ENCODE measurements at regions not wholly inside any gene's neighbourhood (a gene's known extent, or its start where the extent isn't known, plus 50 kb on each side); places are given as distances from the start of the nearest gene placed in this dataset.

DNA sequence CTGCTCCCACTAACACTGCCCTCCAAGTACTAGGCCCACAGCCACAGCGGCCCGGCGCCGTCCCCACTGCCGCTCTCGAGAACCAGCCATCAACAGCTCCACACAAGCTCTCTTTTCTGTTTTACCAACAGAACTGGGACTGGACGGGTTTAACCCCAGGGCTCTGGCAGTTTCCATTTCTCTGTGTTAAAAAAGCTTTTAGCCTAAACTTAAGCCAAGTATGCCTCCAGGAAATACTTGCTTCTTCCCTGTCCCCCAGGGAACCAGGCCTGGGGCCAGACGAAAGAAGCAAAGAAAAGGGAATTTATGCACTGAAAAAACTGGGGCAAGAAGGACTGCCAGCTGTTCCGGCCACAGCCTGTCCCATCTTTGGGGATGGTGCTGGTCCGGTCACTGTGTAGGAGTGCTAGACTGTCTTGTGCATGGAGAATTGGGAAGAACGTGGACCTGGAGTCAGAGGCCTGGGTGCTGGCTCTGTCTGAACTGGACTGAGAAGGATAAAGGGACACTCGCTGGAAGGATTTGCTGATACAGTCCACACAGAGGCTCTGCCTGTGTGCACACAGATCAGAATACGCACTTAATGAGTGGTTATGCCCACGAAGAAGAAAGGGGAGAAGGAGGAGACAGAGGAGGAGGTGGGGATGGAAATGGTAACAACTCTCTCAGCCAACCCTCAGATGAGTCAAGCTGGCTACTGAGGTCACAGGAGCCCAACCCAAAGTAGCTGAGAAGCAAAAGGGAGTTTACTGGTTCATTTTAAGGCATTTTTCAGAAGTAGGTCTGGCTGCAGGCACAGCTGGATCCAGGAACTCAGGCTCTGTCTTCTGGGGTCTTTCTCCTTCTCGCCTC lies 254.4 kb upstream of the PMEPA1 start (continued):
- TF ChIP-seq YY1 (IDR thresholded peaks at IDR 0.05; ENCODE audit: extremely low read depth, insufficient replicate concordance, low read depth, low read length) = no peak
- no peak for TF ChIP-seq RAD21 (IDR thresholded peaks at IDR 0.05; ENCODE audit: low read depth)
- TF ChIP-seq POLR2AphosphoS5 (IDR thresholded peaks at IDR 0.05; ENCODE audit: low read depth, low read length) = no peak
- TF ChIP-seq ELF1 (IDR thresholded peaks at IDR 0.05; ENCODE audit: borderline replicate concordance, low read depth) = no peak

DNA sequence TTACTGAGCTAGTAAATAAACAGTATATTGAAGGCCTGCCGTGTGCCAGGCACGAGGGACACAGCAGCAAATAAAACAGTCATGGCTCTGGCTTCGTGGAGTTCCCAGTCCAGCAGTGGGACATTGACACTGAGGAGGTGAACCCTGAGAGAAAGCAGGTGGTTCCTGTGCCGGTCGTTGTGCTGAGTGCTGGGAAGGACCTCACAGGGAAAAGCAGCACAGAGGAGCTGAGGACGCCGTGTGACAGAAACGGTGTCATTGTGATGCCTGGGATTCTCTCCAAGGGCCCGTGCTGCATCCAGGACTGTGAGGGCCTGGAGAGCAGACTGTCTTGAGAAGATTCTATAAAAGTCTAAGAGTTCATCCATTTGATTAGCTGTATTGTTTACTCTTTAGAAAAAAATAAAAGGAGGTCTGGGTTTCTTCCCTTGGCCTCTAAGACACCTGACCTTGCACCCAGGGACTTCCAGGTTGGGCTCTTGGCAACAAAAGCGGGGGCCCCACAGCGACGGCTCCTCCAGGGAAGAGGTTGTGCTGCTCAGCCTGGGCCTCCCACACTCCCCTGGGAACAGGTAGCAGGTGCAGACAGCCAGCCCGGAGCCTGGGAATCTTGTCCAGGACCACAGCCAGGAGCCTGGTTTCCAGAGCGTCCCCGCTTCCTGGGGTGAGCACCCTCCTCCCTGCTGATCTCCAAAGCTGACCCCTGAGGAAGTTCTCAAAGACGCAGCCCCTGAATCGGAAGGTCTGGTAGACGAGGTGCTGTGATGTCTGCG lies 251.2 kb upstream of the PMEPA1 start:
- Histone ChIP-seq H3K4me3 (replicated peaks in 1 of 2; ENCODE audit: low read depth in 1 of 2, low read length in 2 of 2) (no peak overlapping the region), H4K20me1 (ENCODE audit: insufficient read depth) (no peaks in the 10 kb centered on the region), H2AFZ (ENCODE audit: low read depth, low read length, poor library complexity, severe bottlenecking) (no peak overlapping the region), H3K9me2 (ENCODE audit: insufficient read depth) (no peaks in the 10 kb centered on the region), H3K27ac (ENCODE audit: low read depth, low read length) (no peak overlapping the region), H3K79me2 (ENCODE audit: insufficient read depth, low read length) (no peaks in the 10 kb centered on the region), H3K4me2 (ENCODE audit: low read length) (no peak overlapping the region), H3K9me3 (ENCODE audit: control insufficient read depth in 1 of 2, insufficient read depth in 1 of 2, low read depth in 1 of 2, low read length in 2 of 2) (no peaks in the 10 kb centered on the region), H3K36me3 (ENCODE audit: control insufficient read depth in 1 of 2, insufficient read depth in 2 of 2, low read length in 2 of 2) (no peaks in the 10 kb centered on the region), H3K9ac (ENCODE audit: low read length) (no peak overlapping the region), H3K4me1 (ENCODE audit: control insufficient read depth in 1 of 2, insufficient read depth in 2 of 2, low read length in 2 of 2) (no peaks in the 10 kb centered on the region), H3K27me3 (ENCODE audit: insufficient read depth, low read length) (peaks cover 23% of the 10 kb centered on the region)
- RAD21 ChIA-PET (ENCODE audit: low non-redundant PET in 1 of 2, low total read pairs in 2 of 2, uncharacterized antibody in 2 of 2, unreplicated experiment in 2 of 2) = no interaction called here
- intact Hi-C loops (cut with micrococcal nuclease) = no loop called here
- DNase-seq (ENCODE audit: low read depth, low spot score) (no peak), ATAC-seq (no peak)
- no TSS peak for BruUV-seq (replicated peaks)
- CTCF ChIA-PET = no interaction called here
- POLR2A ChIA-PET = no interaction called here
- TF ChIP-seq SIN3A (IDR thresholded peaks at IDR 0.05; ENCODE audit: low read depth) (no peak), ZNF274 (IDR thresholded peaks at IDR 0.05; ENCODE audit: low read depth, low read length) (no peak), POLR2AphosphoS5 (IDR thresholded peaks at IDR 0.05; ENCODE audit: low read depth, low read length) (no peak), TCF7L2 (IDR thresholded peaks at IDR 0.05; ENCODE audit: borderline replicate concordance, extremely low read depth, insufficient read depth, insufficient read length) (no peak), SP1 (IDR thresholded peaks at IDR 0.05; ENCODE audit: low read depth) (no peak), YY1 (IDR thresholded peaks at IDR 0.05; ENCODE audit: extremely low read depth, insufficient replicate concordance, low read depth, low read length) (no peak), CEBPB (IDR thresholded peaks at IDR 0.05; ENCODE audit: low read depth) (no peak), RAD21 (IDR thresholded peaks at IDR 0.05; ENCODE audit: low read depth) (no peak)
- TF ChIP-seq, protein P1, sequence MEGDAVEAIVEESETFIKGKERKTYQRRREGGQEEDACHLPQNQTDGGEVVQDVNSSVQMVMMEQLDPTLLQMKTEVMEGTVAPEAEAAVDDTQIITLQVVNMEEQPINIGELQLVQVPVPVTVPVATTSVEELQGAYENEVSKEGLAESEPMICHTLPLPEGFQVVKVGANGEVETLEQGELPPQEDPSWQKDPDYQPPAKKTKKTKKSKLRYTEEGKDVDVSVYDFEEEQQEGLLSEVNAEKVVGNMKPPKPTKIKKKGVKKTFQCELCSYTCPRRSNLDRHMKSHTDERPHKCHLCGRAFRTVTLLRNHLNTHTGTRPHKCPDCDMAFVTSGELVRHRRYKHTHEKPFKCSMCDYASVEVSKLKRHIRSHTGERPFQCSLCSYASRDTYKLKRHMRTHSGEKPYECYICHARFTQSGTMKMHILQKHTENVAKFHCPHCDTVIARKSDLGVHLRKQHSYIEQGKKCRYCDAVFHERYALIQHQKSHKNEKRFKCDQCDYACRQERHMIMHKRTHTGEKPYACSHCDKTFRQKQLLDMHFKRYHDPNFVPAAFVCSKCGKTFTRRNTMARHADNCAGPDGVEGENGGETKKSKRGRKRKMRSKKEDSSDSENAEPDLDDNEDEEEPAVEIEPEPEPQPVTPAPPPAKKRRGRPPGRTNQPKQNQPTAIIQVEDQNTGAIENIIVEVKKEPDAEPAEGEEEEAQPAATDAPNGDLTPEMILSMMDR (IDR thresholded peaks at IDR 0.05 in 2 of 3, conservative IDR thresholded peaks at IDR 0.05 in 1 of 3; ENCODE audit: borderline replicate concordance in 1 of 3, insufficient read depth in 1 of 3, low read depth in 2 of 3, low read length in 2 of 3) = no peak
- TF ChIP-seq, protein P2, sequence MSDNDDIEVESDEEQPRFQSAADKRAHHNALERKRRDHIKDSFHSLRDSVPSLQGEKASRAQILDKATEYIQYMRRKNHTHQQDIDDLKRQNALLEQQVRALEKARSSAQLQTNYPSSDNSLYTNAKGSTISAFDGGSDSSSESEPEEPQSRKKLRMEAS (IDR thresholded peaks at IDR 0.05) = no peak
- TF ChIP-seq, protein P3, sequence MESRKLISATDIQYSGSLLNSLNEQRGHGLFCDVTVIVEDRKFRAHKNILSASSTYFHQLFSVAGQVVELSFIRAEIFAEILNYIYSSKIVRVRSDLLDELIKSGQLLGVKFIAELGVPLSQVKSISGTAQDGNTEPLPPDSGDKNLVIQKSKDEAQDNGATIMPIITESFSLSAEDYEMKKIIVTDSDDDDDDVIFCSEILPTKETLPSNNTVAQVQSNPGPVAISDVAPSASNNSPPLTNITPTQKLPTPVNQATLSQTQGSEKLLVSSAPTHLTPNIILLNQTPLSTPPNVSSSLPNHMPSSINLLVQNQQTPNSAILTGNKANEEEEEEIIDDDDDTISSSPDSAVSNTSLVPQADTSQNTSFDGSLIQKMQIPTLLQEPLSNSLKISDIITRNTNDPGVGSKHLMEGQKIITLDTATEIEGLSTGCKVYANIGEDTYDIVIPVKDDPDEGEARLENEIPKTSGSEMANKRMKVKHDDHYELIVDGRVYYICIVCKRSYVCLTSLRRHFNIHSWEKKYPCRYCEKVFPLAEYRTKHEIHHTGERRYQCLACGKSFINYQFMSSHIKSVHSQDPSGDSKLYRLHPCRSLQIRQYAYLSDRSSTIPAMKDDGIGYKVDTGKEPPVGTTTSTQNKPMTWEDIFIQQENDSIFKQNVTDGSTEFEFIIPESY (IDR thresholded peaks at IDR 0.05; ENCODE audit: extremely low read depth, insufficient replicate concordance, low read length) = no peak
- TF ChIP-seq, protein P4, sequence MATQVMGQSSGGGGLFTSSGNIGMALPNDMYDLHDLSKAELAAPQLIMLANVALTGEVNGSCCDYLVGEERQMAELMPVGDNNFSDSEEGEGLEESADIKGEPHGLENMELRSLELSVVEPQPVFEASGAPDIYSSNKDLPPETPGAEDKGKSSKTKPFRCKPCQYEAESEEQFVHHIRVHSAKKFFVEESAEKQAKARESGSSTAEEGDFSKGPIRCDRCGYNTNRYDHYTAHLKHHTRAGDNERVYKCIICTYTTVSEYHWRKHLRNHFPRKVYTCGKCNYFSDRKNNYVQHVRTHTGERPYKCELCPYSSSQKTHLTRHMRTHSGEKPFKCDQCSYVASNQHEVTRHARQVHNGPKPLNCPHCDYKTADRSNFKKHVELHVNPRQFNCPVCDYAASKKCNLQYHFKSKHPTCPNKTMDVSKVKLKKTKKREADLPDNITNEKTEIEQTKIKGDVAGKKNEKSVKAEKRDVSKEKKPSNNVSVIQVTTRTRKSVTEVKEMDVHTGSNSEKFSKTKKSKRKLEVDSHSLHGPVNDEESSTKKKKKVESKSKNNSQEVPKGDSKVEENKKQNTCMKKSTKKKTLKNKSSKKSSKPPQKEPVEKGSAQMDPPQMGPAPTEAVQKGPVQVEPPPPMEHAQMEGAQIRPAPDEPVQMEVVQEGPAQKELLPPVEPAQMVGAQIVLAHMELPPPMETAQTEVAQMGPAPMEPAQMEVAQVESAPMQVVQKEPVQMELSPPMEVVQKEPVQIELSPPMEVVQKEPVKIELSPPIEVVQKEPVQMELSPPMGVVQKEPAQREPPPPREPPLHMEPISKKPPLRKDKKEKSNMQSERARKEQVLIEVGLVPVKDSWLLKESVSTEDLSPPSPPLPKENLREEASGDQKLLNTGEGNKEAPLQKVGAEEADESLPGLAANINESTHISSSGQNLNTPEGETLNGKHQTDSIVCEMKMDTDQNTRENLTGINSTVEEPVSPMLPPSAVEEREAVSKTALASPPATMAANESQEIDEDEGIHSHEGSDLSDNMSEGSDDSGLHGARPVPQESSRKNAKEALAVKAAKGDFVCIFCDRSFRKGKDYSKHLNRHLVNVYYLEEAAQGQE (IDR thresholded peaks at IDR 0.05; ENCODE audit: low read depth) = no peak

Data from HCT116 (cell line).